Liver (tissue), 7 donors: ENCODE measurements at regions not wholly inside any gene's neighbourhood (a gene's known extent, or its start where the extent isn't known, plus 50 kb on each side); places are given as distances from the start of the nearest gene placed in this dataset.

Experiments used
- DNase-seq: peaks from one replicate; pipeline ENCODE4 v3.0.0-alpha.2; 2017; ENCODE audit warnings: low spot score
- H3K27ac ChIP-seq, 2 donors: one replicate each; pipeline ENCODE4 v1.7.0; 2013; ENCODE audit warnings: inconsistent platforms in 2 of 2, low read length in 2 of 2, control low read depth in 1 of 2, low read depth in 1 of 2, mild to moderate bottlenecking in 1 of 2
- H3K27me3 ChIP-seq, 4 donors: one replicate each; pipeline versions ENCODE4 v1.6.1 to v1.7.0; 2013; ENCODE audit warnings: low read length in 3 of 4, inconsistent platforms in 1 of 4, mild to moderate bottlenecking in 1 of 4, moderate library complexity in 1 of 4; ENCODE audit not compliant: control insufficient read depth in 4 of 4, insufficient read depth in 4 of 4
- H3K36me3 ChIP-seq, 4 donors: one replicate each; pipeline versions ENCODE4 v1.6.1 to v1.7.0; 2013; ENCODE audit warnings: low read length in 3 of 4, mild to moderate bottlenecking in 3 of 4, low read depth in 1 of 4, moderate library complexity in 1 of 4; ENCODE audit not compliant: control insufficient read depth in 4 of 4, insufficient read depth in 3 of 4
- H3K4me1 ChIP-seq, 4 donors: one replicate each; pipeline versions ENCODE4 v1.6.1 to v1.7.0; 2013; ENCODE audit warnings: low read length in 3 of 4, mild to moderate bottlenecking in 3 of 4, moderate library complexity in 1 of 4; ENCODE audit not compliant: control insufficient read depth in 4 of 4, insufficient read depth in 4 of 4
- H3K4me3 ChIP-seq, 3 donors: one replicate each; pipeline versions ENCODE4 v1.6.1 to v1.7.0; 2013; ENCODE audit warnings: low read length in 3 of 3, control low read depth in 1 of 3, low read depth in 1 of 3, mild to moderate bottlenecking in 1 of 3
- H3K9ac ChIP-seq, 2 donors: one replicate each; pipeline ENCODE4 v1.7.0; 2013; ENCODE audit warnings: low read length in 2 of 2, mild to moderate bottlenecking in 2 of 2, moderate library complexity in 2 of 2, control low read depth in 1 of 2, low read depth in 1 of 2
- H3K9me3 ChIP-seq, 4 donors: one replicate each; pipeline versions ENCODE4 v1.6.1 to v1.7.0; 2013; ENCODE audit warnings: low read length in 3 of 4; ENCODE audit not compliant: control insufficient read depth in 4 of 4
- EGR1 ChIP-seq, 2 donors: IDR thresholded peaks; 2 replicates each; pipeline ENCODE4 v1.6.1; 2016 to 2018; ENCODE audit warnings: antibody characterized with exemption in 2 of 2, low read depth in 2 of 2
- FOXA1 ChIP-seq: IDR thresholded peaks from 2 replicates; pipeline ENCODE4 v1.6.1; 2016; ENCODE audit warnings: antibody characterized with exemption
- FOXA2 ChIP-seq: IDR thresholded peaks from 2 replicates; pipeline ENCODE4 v1.6.1; 2016; ENCODE audit warnings: antibody characterized with exemption
- GABPA ChIP-seq, 2 donors: IDR thresholded peaks in 1 of 2; conservative IDR thresholded peaks in 1 of 2; 2 replicates each; pipeline ENCODE4 v1.6.1; 2016; ENCODE audit warnings: antibody characterized with exemption in 2 of 2, mild to moderate bottlenecking in 1 of 2, moderate library complexity in 1 of 2
- HNF4A ChIP-seq, 2 donors: conservative IDR thresholded peaks; 2 replicates each; pipeline ENCODE4 v1.6.1; 2016; ENCODE audit warnings: antibody characterized with exemption in 2 of 2, mild to moderate bottlenecking in 2 of 2
- HNF4G ChIP-seq: IDR thresholded peaks from 2 replicates; pipeline ENCODE4 v1.6.1; 2016; ENCODE audit warnings: antibody characterized with exemption
- JUND ChIP-seq, 2 donors: IDR thresholded peaks; 2 replicates each; pipeline ENCODE4 v1.6.1; 2016; ENCODE audit warnings: antibody characterized with exemption in 2 of 2
- NR2F2 ChIP-seq: IDR thresholded peaks from 2 replicates; pipeline ENCODE4 v1.6.1; 2016; ENCODE audit warnings: antibody characterized with exemption
- RAD21 ChIP-seq, 2 donors: IDR thresholded peaks; 2 replicates each; pipeline ENCODE4 v1.6.1; 2016; ENCODE audit warnings: antibody characterized with exemption in 2 of 2, mild to moderate bottlenecking in 2 of 2
- RXRA ChIP-seq, 2 donors: IDR thresholded peaks; 2 replicates each; pipeline ENCODE4 v1.6.1; 2017 to 2018; ENCODE audit warnings: antibody characterized with exemption in 2 of 2, mild to moderate bottlenecking in 1 of 2
- SP1 ChIP-seq: IDR thresholded peaks from 2 replicates; pipeline ENCODE4 v1.6.1; 2018; ENCODE audit warnings: antibody characterized with exemption, mild to moderate bottlenecking
- TAF1 ChIP-seq: conservative IDR thresholded peaks from 2 replicates; pipeline ENCODE4 v1.6.1; 2016; ENCODE audit warnings: antibody characterized with exemption, mild to moderate bottlenecking
- YY1 ChIP-seq: IDR thresholded peaks from 2 replicates; pipeline ENCODE4 v1.6.1; 2016; ENCODE audit warnings: antibody characterized with exemption, mild to moderate bottlenecking
- TF ChIP-seq, protein P1 (sequence below): IDR thresholded peaks from 2 replicates; pipeline ENCODE4 v1.6.1; 2016; ENCODE audit warnings: antibody characterized with exemption, mild to moderate bottlenecking
- TF ChIP-seq, protein P2 (sequence below): IDR thresholded peaks from 2 replicates; pipeline ENCODE4 v1.6.1; 2016; ENCODE audit warnings: antibody characterized with exemption
- TF ChIP-seq, protein P3 (sequence below): IDR thresholded peaks from 2 replicates; pipeline ENCODE4 v1.6.1; 2016; ENCODE audit warnings: antibody characterized with exemption
- TF ChIP-seq, protein P4 (sequence below): IDR thresholded peaks from 2 replicates; pipeline ENCODE4 v1.6.1; 2016; ENCODE audit warnings: antibody characterized with exemption
- TF ChIP-seq, protein P5 (sequence below): fragments of 150-350 bp; IDR thresholded peaks from 2 replicates; pipeline ENCODE4 v1.5.1; 2017; ENCODE audit warnings: improper control_type of control experiment, low read depth, low read length; ENCODE audit not compliant: missing input control
- donor health status: healthy.
- donor health status: healthy.
- donor health status: healthy.
- donor health status: healthy.

DNA sequence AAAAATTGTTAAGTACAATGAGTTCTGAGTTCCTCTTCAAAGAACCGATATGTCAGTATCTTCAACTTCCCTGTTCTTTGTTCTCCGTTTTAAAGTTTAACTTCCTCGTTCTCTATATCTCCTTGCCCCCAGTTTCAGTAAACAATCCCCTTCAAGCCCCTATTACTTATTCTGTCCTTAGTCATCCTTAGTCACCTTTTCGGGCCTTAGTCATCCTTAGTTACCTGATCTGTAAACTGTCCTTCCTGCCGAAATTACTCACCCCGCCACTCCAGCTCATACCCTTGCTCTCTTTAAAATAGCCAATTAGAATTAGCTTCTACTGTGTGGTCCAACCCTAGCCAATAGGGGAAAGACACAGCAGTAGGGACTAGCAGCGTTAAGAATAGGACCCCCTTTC, 1165.6 kb downstream of the NSUN3 start (continued):
- TF ChIP-seq, protein P1, sequence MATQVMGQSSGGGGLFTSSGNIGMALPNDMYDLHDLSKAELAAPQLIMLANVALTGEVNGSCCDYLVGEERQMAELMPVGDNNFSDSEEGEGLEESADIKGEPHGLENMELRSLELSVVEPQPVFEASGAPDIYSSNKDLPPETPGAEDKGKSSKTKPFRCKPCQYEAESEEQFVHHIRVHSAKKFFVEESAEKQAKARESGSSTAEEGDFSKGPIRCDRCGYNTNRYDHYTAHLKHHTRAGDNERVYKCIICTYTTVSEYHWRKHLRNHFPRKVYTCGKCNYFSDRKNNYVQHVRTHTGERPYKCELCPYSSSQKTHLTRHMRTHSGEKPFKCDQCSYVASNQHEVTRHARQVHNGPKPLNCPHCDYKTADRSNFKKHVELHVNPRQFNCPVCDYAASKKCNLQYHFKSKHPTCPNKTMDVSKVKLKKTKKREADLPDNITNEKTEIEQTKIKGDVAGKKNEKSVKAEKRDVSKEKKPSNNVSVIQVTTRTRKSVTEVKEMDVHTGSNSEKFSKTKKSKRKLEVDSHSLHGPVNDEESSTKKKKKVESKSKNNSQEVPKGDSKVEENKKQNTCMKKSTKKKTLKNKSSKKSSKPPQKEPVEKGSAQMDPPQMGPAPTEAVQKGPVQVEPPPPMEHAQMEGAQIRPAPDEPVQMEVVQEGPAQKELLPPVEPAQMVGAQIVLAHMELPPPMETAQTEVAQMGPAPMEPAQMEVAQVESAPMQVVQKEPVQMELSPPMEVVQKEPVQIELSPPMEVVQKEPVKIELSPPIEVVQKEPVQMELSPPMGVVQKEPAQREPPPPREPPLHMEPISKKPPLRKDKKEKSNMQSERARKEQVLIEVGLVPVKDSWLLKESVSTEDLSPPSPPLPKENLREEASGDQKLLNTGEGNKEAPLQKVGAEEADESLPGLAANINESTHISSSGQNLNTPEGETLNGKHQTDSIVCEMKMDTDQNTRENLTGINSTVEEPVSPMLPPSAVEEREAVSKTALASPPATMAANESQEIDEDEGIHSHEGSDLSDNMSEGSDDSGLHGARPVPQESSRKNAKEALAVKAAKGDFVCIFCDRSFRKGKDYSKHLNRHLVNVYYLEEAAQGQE = no peak
- TF ChIP-seq NR2F2 (no peak), RXRA (IDR thresholded peaks at IDR 0.05) (no peak), EGR1 (IDR thresholded peaks at IDR 0.05; ENCODE audit: low read depth in 2 of 2) (no peak), YY1 (no peak), SP1 (no peak), HNF4G (no peak)
- TF ChIP-seq, protein P2, sequence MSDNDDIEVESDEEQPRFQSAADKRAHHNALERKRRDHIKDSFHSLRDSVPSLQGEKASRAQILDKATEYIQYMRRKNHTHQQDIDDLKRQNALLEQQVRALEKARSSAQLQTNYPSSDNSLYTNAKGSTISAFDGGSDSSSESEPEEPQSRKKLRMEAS = no peak

DNA sequence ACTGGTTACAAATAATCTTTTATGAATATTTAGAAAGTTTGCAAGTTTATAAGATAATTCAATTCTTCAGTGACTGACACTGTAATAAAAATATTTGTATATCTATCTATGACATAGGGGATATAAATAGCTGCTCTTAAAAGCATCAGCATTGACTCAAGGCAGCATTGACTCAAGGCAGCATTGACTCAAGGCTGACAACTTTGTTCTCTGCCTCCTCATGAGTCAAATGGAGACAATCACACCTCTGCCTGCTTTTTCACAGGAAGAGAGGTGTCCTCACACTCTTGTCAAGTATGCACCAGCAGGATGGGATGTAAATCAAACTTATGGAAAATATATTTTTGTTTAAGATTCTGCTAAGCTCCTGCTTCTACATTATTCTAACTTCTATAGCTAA, 1173.1 kb downstream of the NSUN3 start:
- no peak for TF ChIP-seq NR2F2
- TF ChIP-seq JUND (IDR thresholded peaks at IDR 0.05) = no peak
- TF ChIP-seq HNF4A (conservative IDR thresholded peaks at IDR 0.05) = no peak
- TF ChIP-seq HNF4G = no peak
- no peak for TF ChIP-seq EGR1 (IDR thresholded peaks at IDR 0.05; ENCODE audit: low read depth in 2 of 2)
- TF ChIP-seq FOXA2 = no peak
- no peak for TF ChIP-seq RAD21 (IDR thresholded peaks at IDR 0.05)
- TF ChIP-seq, protein P1 = no peak
- TF ChIP-seq, protein P3, sequence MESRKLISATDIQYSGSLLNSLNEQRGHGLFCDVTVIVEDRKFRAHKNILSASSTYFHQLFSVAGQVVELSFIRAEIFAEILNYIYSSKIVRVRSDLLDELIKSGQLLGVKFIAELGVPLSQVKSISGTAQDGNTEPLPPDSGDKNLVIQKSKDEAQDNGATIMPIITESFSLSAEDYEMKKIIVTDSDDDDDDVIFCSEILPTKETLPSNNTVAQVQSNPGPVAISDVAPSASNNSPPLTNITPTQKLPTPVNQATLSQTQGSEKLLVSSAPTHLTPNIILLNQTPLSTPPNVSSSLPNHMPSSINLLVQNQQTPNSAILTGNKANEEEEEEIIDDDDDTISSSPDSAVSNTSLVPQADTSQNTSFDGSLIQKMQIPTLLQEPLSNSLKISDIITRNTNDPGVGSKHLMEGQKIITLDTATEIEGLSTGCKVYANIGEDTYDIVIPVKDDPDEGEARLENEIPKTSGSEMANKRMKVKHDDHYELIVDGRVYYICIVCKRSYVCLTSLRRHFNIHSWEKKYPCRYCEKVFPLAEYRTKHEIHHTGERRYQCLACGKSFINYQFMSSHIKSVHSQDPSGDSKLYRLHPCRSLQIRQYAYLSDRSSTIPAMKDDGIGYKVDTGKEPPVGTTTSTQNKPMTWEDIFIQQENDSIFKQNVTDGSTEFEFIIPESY = no peak
- no peak for TF ChIP-seq SP1
- no peak for TF ChIP-seq RXRA (IDR thresholded peaks at IDR 0.05)
- TF ChIP-seq GABPA (IDR thresholded peaks at IDR 0.05 in 1 of 2, conservative IDR thresholded peaks at IDR 0.05 in 1 of 2) = no peak
- TF ChIP-seq FOXA1 = no peak
- TF ChIP-seq, protein P4, sequence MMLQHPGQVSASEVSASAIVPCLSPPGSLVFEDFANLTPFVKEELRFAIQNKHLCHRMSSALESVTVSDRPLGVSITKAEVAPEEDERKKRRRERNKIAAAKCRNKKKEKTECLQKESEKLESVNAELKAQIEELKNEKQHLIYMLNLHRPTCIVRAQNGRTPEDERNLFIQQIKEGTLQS = no peak
- TF ChIP-seq YY1 = no peak
- TF ChIP-seq TAF1 = no peak
- TF ChIP-seq, protein P5, sequence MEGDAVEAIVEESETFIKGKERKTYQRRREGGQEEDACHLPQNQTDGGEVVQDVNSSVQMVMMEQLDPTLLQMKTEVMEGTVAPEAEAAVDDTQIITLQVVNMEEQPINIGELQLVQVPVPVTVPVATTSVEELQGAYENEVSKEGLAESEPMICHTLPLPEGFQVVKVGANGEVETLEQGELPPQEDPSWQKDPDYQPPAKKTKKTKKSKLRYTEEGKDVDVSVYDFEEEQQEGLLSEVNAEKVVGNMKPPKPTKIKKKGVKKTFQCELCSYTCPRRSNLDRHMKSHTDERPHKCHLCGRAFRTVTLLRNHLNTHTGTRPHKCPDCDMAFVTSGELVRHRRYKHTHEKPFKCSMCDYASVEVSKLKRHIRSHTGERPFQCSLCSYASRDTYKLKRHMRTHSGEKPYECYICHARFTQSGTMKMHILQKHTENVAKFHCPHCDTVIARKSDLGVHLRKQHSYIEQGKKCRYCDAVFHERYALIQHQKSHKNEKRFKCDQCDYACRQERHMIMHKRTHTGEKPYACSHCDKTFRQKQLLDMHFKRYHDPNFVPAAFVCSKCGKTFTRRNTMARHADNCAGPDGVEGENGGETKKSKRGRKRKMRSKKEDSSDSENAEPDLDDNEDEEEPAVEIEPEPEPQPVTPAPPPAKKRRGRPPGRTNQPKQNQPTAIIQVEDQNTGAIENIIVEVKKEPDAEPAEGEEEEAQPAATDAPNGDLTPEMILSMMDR = no peak
- TF ChIP-seq, protein P2 = no peak
- H3K36me3 ChIP-seq = no peaks in the 10 kb centered on the region
- H3K4me3 ChIP-seq = no peak overlapping the region
- H3K27me3 ChIP-seq = no peaks in the 10 kb centered on the region
- H3K9me3 ChIP-seq = no peaks in the 10 kb centered on the region
- H3K4me1 ChIP-seq = no peaks in the 10 kb centered on the region
- no peak overlapping the region for H3K9ac ChIP-seq
- H3K27ac ChIP-seq = no peak overlapping the region
- no peak for DNase-seq
